Heart left ventricle (tissue), 16 donors: ENCODE measurements at regions not wholly inside any gene's neighbourhood (a gene's known extent, or its start where the extent isn't known, plus 50 kb on each side); places are given as distances from the start of the nearest gene placed in this dataset.

Experiments
- ATAC-seq, 4 donors: fragments of 200-7000 bp; cut with Tn5 transposase; one replicate each; pipeline ENCODE4 v1.9.1; 2020 to 2022; ENCODE audit warnings: moderate library complexity in 4 of 4, mild to moderate bottlenecking in 3 of 4, moderate number of reproducible peaks in 1 of 4
- DNase-seq, 5 donors: peaks; one replicate each; pipeline ENCODE4 v3.0.0-alpha.2; 2020
- H3K27ac ChIP-seq, 12 donors: fragments of 200-600 bp; sonication (generic) in 4 of 12; one replicate each; pipeline versions ENCODE4 v1.5.0 to v1.8.0; 2016 to 2022; ENCODE audit warnings: mild to moderate bottlenecking in 2 of 12
- H3K27me3 ChIP-seq, 9 donors: fragments of 200-600 bp; sonication (generic) in 2 of 9; one replicate each; pipeline versions ENCODE4 v1.5.1 to v1.8.0; 2016 to 2022; ENCODE audit warnings: mild to moderate bottlenecking in 3 of 9
- H3K36me3 ChIP-seq, 9 donors: fragments of 200-600 bp; sonication (generic) in 2 of 9; one replicate each; pipeline versions ENCODE4 v1.5.0 to v1.8.0; 2018 to 2022; ENCODE audit warnings: mild to moderate bottlenecking in 2 of 9
- H3K4me1 ChIP-seq, 12 donors: fragments of 200-600 bp; sonication (generic) in 4 of 12; one replicate each; pipeline versions ENCODE4 v1.5.0 to v1.8.0; 2016 to 2022; ENCODE audit warnings: mild to moderate bottlenecking in 3 of 12
- H3K4me3 ChIP-seq, 12 donors: fragments of 200-600 bp; sonication (generic) in 4 of 12; one replicate each; pipeline versions ENCODE4 v1.5.0 to v1.8.0; 2017 to 2022; ENCODE audit warnings: mild to moderate bottlenecking in 9 of 12, moderate library complexity in 4 of 12
- H3K9me3 ChIP-seq, 12 donors: fragments of 200-600 bp; sonication (generic) in 4 of 12; one replicate each; pipeline versions ENCODE4 v1.5.0 to v1.8.0; 2016 to 2022; ENCODE audit warnings: mild to moderate bottlenecking in 1 of 12
- CTCF ChIP-seq, 12 donors: fragments of 200-600 bp; sonication (generic) in 4 of 12; IDR thresholded peaks; one replicate each; pipeline versions ENCODE4 v1.5.0 to v1.8.0; 2018 to 2022; ENCODE audit warnings: antibody characterized with exemption in 12 of 12, mild to moderate bottlenecking in 5 of 12
- POLR2A ChIP-seq, 2 donors: fragments of 450-650 bp; IDR thresholded peaks; one replicate each; pipeline ENCODE4 v1.6.1; 2017; ENCODE audit warnings: antibody characterized with exemption in 2 of 2, mild to moderate bottlenecking in 2 of 2, moderate library complexity in 2 of 2
- WGBS, 4 donors: extraction: QIAGEN DNeasy Blood & Tissue Kit in 2 of 4; methylation state at CpG; one replicate each; pipeline versions ENCODE4 v1.1.5 to v1.1.7; 2013 to 2018; 5-methylcytosine and 5-hydroxymethylcytosine counted together
- intact Hi-C, 10 donors: fragments of 100-400 bp; cut with DNase I; formaldehyde crosslinking; loops; one replicate each; pipeline versions ENCODE4 v1.11.1 to v1.14.2; 2022
- donor health status: ischemic (EF 13 %, LVEDD 7.1; RV severe dilation, severe dysfunction).
- donor health status: healthy with polysubstance abuse.
- donor health status: DM: no; HTN: yes; CAD: no.
- donor health status: DM: no; HTN: no; CAD: no.
- donor health status: ischemic (EF 25% LVEDD 6.9; RV normal size, moderate dysfunction).
- donor health status: ischemic (EF 25% LVEDD 5.7; RV mildly dilated, moderate dysfunction).
- donor health status: healthy.
- donor health status: DM: yes; HTN: yes; CAD: no.
- donor health status: ischemic (EF 35%, LVEDD 5.7; RV mildly dilated, moderate dysfunction).
- donor health status: nonischemic (EF 11% LVEDD 7.7; RV severe dilation, severe dysfunction).
- donor health status: DM: yes; HTN: yes; CAD: no.
- donor health status: PGD.
- donor health status: ischemic (EF 29% LVEDD 5.4; RV normal size, mild dysfunction).
- donor health status: nonischemic (EF 23%, LVEDD 6.1; RV moderate dilation, normal function).

GRCh38 chr9:26301659-26302058 is 590.9 kb downstream of the CAAP1 start:
- ATAC-seq (no peak), DNase-seq (no peak)
- WGBS, 4 donors, result 83 to 96% (median 92%) methylated on average over 1 of the region's 1 CpG
- Histone ChIP-seq H3K9me3 (no peaks in the 10 kb centered on the region), H3K36me3 (no peaks in the 10 kb centered on the region), H3K4me3 (no peak overlapping the region), H3K4me1 (no peaks in the 10 kb centered on the region), H3K27me3 (no peaks in the 10 kb centered on the region), H3K27ac (no peak overlapping the region)
- TF ChIP-seq CTCF (IDR thresholded peaks at IDR 0.05), result no peak
- TF ChIP-seq POLR2A (IDR thresholded peaks at IDR 0.05), result no peak
- intact Hi-C loops, result no loop called here

- 68 to 74% (median 72%) methylated on average over 3 of the region's 3 CpGs for WGBS, 4 donors
- no peak for DNase-seq
- H3K9me3 ChIP-seq, result no peaks in the 10 kb centered on the region
- no peak overlapping the region for H3K4me3 ChIP-seq
- no peak for ATAC-seq
- H3K4me1 ChIP-seq, result no peaks in the 10 kb centered on the region
- intact Hi-C loops, result no loop called here
- no peak overlapping the region for H3K27ac ChIP-seq
- TF ChIP-seq CTCF (IDR thresholded peaks at IDR 0.05), result no peak
- TF ChIP-seq POLR2A (IDR thresholded peaks at IDR 0.05), result no peak
- no peaks in the 10 kb centered on the region for H3K36me3 ChIP-seq
- no peaks in the 10 kb centered on the region for H3K27me3 ChIP-seq
Measured at GRCh38 chr9:26301046-26301445, 591.6 kb downstream of the CAAP1 start.

GRCh38 chr9:26296910-26297572 is 595.6 kb downstream of the CAAP1 start:
- intact Hi-C loops, result no loop called here
- H3K27ac ChIP-seq, result no peak overlapping the region
- 86 to 90% (median 87%) methylated on average over 5 of the region's 5 CpGs for WGBS, 4 donors
- TF ChIP-seq POLR2A (IDR thresholded peaks at IDR 0.05), result no peak
- H3K4me1 ChIP-seq, result no peaks in the 10 kb centered on the region
- H3K36me3 ChIP-seq, result no peaks in the 10 kb centered on the region
- no peaks in the 10 kb centered on the region for H3K27me3 ChIP-seq
- ATAC-seq, result no peak
- DNase-seq, result no peak
- H3K4me3 ChIP-seq, result no peak overlapping the region
- H3K9me3 ChIP-seq, result no peaks in the 10 kb centered on the region

GRCh38 chr9:26292943-26293342 is 599.7 kb downstream of the CAAP1 start:
- H3K27me3 ChIP-seq, result no peaks in the 10 kb centered on the region
- no peaks in the 10 kb centered on the region for H3K4me1 ChIP-seq
- H3K27ac ChIP-seq, result no peak overlapping the region
- H3K4me3 ChIP-seq, result no peak overlapping the region
- peaks cover 0 to 15% (median 2%) of the 10 kb centered on the region in 12 donors for H3K9me3 ChIP-seq
- ATAC-seq, result no peak
- DNase-seq, result no peak
- no peaks in the 10 kb centered on the region for H3K36me3 ChIP-seq
- intact Hi-C loops, result no loop called here
- WGBS, 4 donors, result 48 to 64% (median 55%) methylated on average over 3 of the region's 3 CpGs
- TF ChIP-seq CTCF (IDR thresholded peaks at IDR 0.05), result no peak
- TF ChIP-seq POLR2A (IDR thresholded peaks at IDR 0.05), result no peak
